ENCODE measurements at regions not wholly inside any gene's neighbourhood (a gene's known extent, or its start where the extent isn't known, plus 50 kb on each side); places are given as distances from the start of the nearest gene placed in this dataset.
"Not testable (repeated sequence)": the region's sequence is repeated elsewhere in the genome, so short reads cannot be mapped to it uniquely, and the experiment has no call there.

- Mint-ChIP-seq H3K36me3 (no peaks in the 10 kb centered on the region), H3K27me3 (peaks cover 49% of the 10 kb centered on the region), H3K27ac (no peak overlapping the region), H3K9me3 (no peaks in the 10 kb centered on the region), H3K4me1 (no peaks in the 10 kb centered on the region), H3K4me3 (no peak overlapping the region)
- DNase-seq: no peak
- POLR2A ChIA-PET: no interaction called here
- ATAC-seq (ENCODE audit: low read depth): no peak
Observed at GRCh38 chr18:58805467-58806187, 59.0 kb upstream of the ZNF532 start.

- POLR2A ChIA-PET: no interaction called here
- no peak for DNase-seq
- Mint-ChIP-seq H3K36me3 (no peaks in the 10 kb centered on the region), H3K27me3 (peaks cover 48% of the 10 kb centered on the region), H3K4me3 (no peak overlapping the region), H3K9me3 (no peaks in the 10 kb centered on the region), H3K4me1 (no peaks in the 10 kb centered on the region), H3K27ac (no peak overlapping the region)
- ATAC-seq (ENCODE audit: low read depth): no peak
Observed at GRCh38 chr18:58806826-58807714, 57.6 kb upstream of the ZNF532 start.

- Mint-ChIP-seq H3K27ac (no peak overlapping the region), H3K27me3 (peaks cover 53% of the 10 kb centered on the region), H3K9me3 (no peaks in the 10 kb centered on the region), H3K36me3 (no peaks in the 10 kb centered on the region), H3K4me1 (no peaks in the 10 kb centered on the region), H3K4me3 (no peak overlapping the region)
- ATAC-seq (ENCODE audit: low read depth) (no peak), DNase-seq (no peak)
- POLR2A ChIA-PET: no interaction called here
Observed at GRCh38 chr18:58807766-58808165, 56.9 kb upstream of the ZNF532 start.

GRCh38 chr18:58808349-58808748 is 56.3 kb upstream of the ZNF532 start:
- Mint-ChIP-seq H3K9me3 (no peaks in the 10 kb centered on the region), H3K36me3 (no peaks in the 10 kb centered on the region), H3K4me3 (no peak overlapping the region), H3K27me3 (peaks cover 53% of the 10 kb centered on the region), H3K4me1 (no peaks in the 10 kb centered on the region), H3K27ac (no peak overlapping the region)
- POLR2A ChIA-PET: no interaction called here
- DNase-seq (no peak), ATAC-seq (ENCODE audit: low read depth) (no peak)

GRCh38 chr18:58811859-58812258 is 52.8 kb upstream of the ZNF532 start:
- H3K9me3 Mint-ChIP-seq; H3K4me1 Mint-ChIP-seq; DNase-seq; H3K4me3 Mint-ChIP-seq; ATAC-seq (ENCODE audit: low read depth); H3K27ac Mint-ChIP-seq; H3K36me3 Mint-ChIP-seq; POLR2A ChIA-PET: not testable (repeated sequence)
- H3K27me3 Mint-ChIP-seq: peaks cover 65% of the 10 kb centered on the region

- no peaks in the 10 kb centered on the region for H3K4me1 Mint-ChIP-seq
- POLR2A ChIA-PET: no interaction called here
- H3K27ac Mint-ChIP-seq: no peak overlapping the region
- peaks cover 7% of the 10 kb centered on the region for H3K9me3 Mint-ChIP-seq
- DNase-seq (no peak), ATAC-seq (ENCODE audit: low read depth) (no peak)
- H3K27me3 Mint-ChIP-seq: peaks cover 64% of the 10 kb centered on the region
- H3K36me3 Mint-ChIP-seq: no peaks in the 10 kb centered on the region
- no peak overlapping the region for H3K4me3 Mint-ChIP-seq
Observed at GRCh38 chr18:58813105-58813504, 51.6 kb upstream of the ZNF532 start.

- Mint-ChIP-seq H3K36me3 (no peaks in the 10 kb centered on the region), H3K4me1 (peaks cover under 1% of the 10 kb centered on the region), H3K27me3 (peaks cover 67% of the 10 kb centered on the region), H3K27ac (no peak overlapping the region), H3K4me3 (no peak overlapping the region), H3K9me3 (peaks cover 7% of the 10 kb centered on the region)
- ATAC-seq (ENCODE audit: low read depth) (no peak), DNase-seq (no peak)
- POLR2A ChIA-PET: no interaction called here
Observed at GRCh38 chr18:58813561-58814225, 51.0 kb upstream of the ZNF532 start.

GRCh38 chr18:58814317-58814716 is 50.4 kb upstream of the ZNF532 start:
- no peak overlapping the region for H3K27ac Mint-ChIP-seq
- no peak for DNase-seq
- peaks cover 7% of the 10 kb centered on the region for H3K9me3 Mint-ChIP-seq
- H3K4me1 Mint-ChIP-seq: peaks cover 7% of the 10 kb centered on the region
- peaks cover 72% of the 10 kb centered on the region for H3K27me3 Mint-ChIP-seq
- POLR2A ChIA-PET: no interaction called here
- ATAC-seq (ENCODE audit: low read depth): no peak
- no peak overlapping the region for H3K4me3 Mint-ChIP-seq
- no peaks in the 10 kb centered on the region for H3K36me3 Mint-ChIP-seq

Data from activated naive CD8-positive, alpha-beta T cell treated with anti-CD3 and anti-CD28 coated beads, Interleukin-2, amount 10 ng/mL, durations not matched to agents 7 days and 5 days (primary cell).